Keratinocyte (primary cell): ENCODE measurements at regions not wholly inside any gene's neighbourhood (a gene's known extent, or its start where the extent isn't known, plus 50 kb on each side); places are given as distances from the start of the nearest gene placed in this dataset.

Experiments used
- EZH2 ChIP-seq: IDR thresholded peaks from one replicate; pipeline ENCODE4 v1.6.1; 2012; ENCODE audit warnings: inconsistent platforms, mild to moderate bottlenecking, low read length, moderate library complexity
- TF ChIP-seq, protein P1 (sequence below), 3 experiments: IDR thresholded peaks in 1 of 3; conservative IDR thresholded peaks in 1 of 3; optimal IDR thresholded peaks in 1 of 3; 2 replicates in 2 of 3; 3 replicates in 1 of 3; pipeline versions ENCODE3 to v1.5.1; 2011; ENCODE audit warnings: low read length in 3 of 3, mild to moderate bottlenecking in 3 of 3, moderate library complexity in 2 of 3, control low read depth in 1 of 3, inconsistent platforms in 1 of 3; ENCODE audit not compliant: insufficient read depth in 2 of 3; ENCODE audit errors: extremely low read depth in 1 of 3

DNA sequence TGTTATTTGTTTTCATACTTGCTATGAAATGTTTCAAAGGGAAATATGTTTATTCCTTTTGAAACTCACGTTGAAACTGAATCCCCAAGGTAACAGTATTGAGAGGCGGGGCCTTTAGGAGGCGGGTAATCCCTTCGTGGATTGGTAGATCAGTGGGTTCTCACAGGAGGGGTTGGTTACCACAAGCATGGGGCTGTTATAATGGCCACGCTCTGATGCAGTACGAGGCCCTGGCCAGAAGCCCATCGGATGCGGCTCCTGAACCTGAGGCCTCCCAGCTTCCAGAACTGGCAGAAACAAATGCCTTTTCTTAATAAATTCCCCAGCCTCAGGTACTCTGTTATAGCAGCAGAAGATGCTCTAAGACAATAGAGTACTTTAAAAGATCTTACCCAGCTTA is 135.7 kb downstream of the ASB1 start:
- TF ChIP-seq, protein P1, sequence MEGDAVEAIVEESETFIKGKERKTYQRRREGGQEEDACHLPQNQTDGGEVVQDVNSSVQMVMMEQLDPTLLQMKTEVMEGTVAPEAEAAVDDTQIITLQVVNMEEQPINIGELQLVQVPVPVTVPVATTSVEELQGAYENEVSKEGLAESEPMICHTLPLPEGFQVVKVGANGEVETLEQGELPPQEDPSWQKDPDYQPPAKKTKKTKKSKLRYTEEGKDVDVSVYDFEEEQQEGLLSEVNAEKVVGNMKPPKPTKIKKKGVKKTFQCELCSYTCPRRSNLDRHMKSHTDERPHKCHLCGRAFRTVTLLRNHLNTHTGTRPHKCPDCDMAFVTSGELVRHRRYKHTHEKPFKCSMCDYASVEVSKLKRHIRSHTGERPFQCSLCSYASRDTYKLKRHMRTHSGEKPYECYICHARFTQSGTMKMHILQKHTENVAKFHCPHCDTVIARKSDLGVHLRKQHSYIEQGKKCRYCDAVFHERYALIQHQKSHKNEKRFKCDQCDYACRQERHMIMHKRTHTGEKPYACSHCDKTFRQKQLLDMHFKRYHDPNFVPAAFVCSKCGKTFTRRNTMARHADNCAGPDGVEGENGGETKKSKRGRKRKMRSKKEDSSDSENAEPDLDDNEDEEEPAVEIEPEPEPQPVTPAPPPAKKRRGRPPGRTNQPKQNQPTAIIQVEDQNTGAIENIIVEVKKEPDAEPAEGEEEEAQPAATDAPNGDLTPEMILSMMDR (optimal IDR thresholded peaks at IDR 0.05 in 1 of 3, IDR thresholded peaks at IDR 0.05 in 1 of 3, conservative IDR thresholded peaks at IDR 0.05 in 1 of 3; ENCODE audit: extremely low read depth in 1 of 3, insufficient read depth in 2 of 3, low read length in 3 of 3): no peak
- no peak for TF ChIP-seq EZH2
